T-helper 1 cell treated with Interleukin-12 subunit alpha and Interleukin-12 subunit beta and Interleukin-4 antibody, amounts not matched to agents 30 μg/mL and 1 μg/mL, for 36 hours (primary cell): ENCODE measurements at regions not wholly inside any gene's neighbourhood (a gene's known extent, or its start where the extent isn't known, plus 50 kb on each side); places are given as distances from the start of the nearest gene placed in this dataset.
"Not testable (repeated sequence)": the region's sequence is repeated elsewhere in the genome, so short reads cannot be mapped to it uniquely, and the experiment has no call there.

Experiments used
- H3K27ac Mint-ChIP-seq: one replicate; pipeline ENCODE4 v1.8.0; 2021; ENCODE audit warnings: mild to moderate bottlenecking, mixed read lengths
- H3K27me3 Mint-ChIP-seq: one replicate; pipeline ENCODE4 v1.8.0; 2021; ENCODE audit warnings: low read depth, mixed read lengths
- H3K36me3 Mint-ChIP-seq: one replicate; pipeline ENCODE4 v1.8.0; 2021; ENCODE audit warnings: low read depth, mixed read lengths
- H3K4me1 Mint-ChIP-seq: one replicate; pipeline ENCODE4 v1.8.0; 2021; ENCODE audit warnings: low read depth, mixed read lengths
- H3K4me3 Mint-ChIP-seq: one replicate; pipeline ENCODE4 v1.8.0; 2021; ENCODE audit warnings: mild to moderate bottlenecking, moderate library complexity, mixed read lengths
- H3K9me3 Mint-ChIP-seq: one replicate; pipeline ENCODE4 v1.8.0; 2021; ENCODE audit warnings: mixed read lengths

GRCh38 chr17:15849054-15849453, 95.9 kb upstream of the ADORA2B start:
- H3K27me3 Mint-ChIP-seq, H3K9me3 Mint-ChIP-seq, H3K4me3 Mint-ChIP-seq, H3K4me1 Mint-ChIP-seq, H3K36me3 Mint-ChIP-seq, H3K27ac Mint-ChIP-seq: not testable (repeated sequence)

GRCh38 chr17:15850071-15850470, 94.9 kb upstream of the ADORA2B start:
- H3K27me3 Mint-ChIP-seq, H3K36me3 Mint-ChIP-seq, H3K9me3 Mint-ChIP-seq, H3K27ac Mint-ChIP-seq, H3K4me1 Mint-ChIP-seq, H3K4me3 Mint-ChIP-seq: not testable (repeated sequence)

- H3K36me3 Mint-ChIP-seq, H3K4me1 Mint-ChIP-seq, H3K9me3 Mint-ChIP-seq, H3K27ac Mint-ChIP-seq, H3K4me3 Mint-ChIP-seq, H3K27me3 Mint-ChIP-seq: not testable (repeated sequence)
These were observed 94.2 kb upstream of the ADORA2B start for GRCh38 chr17:15850687-15851086.

- not testable (repeated sequence) for H3K27ac Mint-ChIP-seq, H3K4me1 Mint-ChIP-seq, H3K36me3 Mint-ChIP-seq, H3K27me3 Mint-ChIP-seq, H3K4me3 Mint-ChIP-seq, H3K9me3 Mint-ChIP-seq
These were observed 92.1 kb upstream of the ADORA2B start for GRCh38 chr17:15852863-15853262.

- not testable (repeated sequence) for H3K27me3 Mint-ChIP-seq, H3K36me3 Mint-ChIP-seq, H3K4me1 Mint-ChIP-seq
These were observed 88.7 kb upstream of the ADORA2B start for GRCh38 chr17:15856191-15856590.

GRCh38 chr17:15856745-15857144, 88.2 kb upstream of the ADORA2B start:
- H3K27me3 Mint-ChIP-seq, H3K4me1 Mint-ChIP-seq, H3K9me3 Mint-ChIP-seq, H3K4me3 Mint-ChIP-seq, H3K36me3 Mint-ChIP-seq, H3K27ac Mint-ChIP-seq: not testable (repeated sequence)

More at GRCh38 chr17:15856191-15856590, 88.7 kb upstream of the ADORA2B start:
- not testable (repeated sequence) for H3K4me3 Mint-ChIP-seq, H3K27ac Mint-ChIP-seq, H3K9me3 Mint-ChIP-seq

GRCh38 chr17:15858082-15858481, 86.8 kb upstream of the ADORA2B start:
- peaks cover 10% of the 10 kb centered on the region for H3K9me3 Mint-ChIP-seq
- not testable (repeated sequence) for H3K4me3 Mint-ChIP-seq, H3K4me1 Mint-ChIP-seq, H3K36me3 Mint-ChIP-seq, H3K27ac Mint-ChIP-seq, H3K27me3 Mint-ChIP-seq

GRCh38 chr17:15860774-15861173, 84.2 kb upstream of the ADORA2B start:
- H3K27me3 Mint-ChIP-seq, H3K27ac Mint-ChIP-seq, H3K4me1 Mint-ChIP-seq, H3K36me3 Mint-ChIP-seq, H3K4me3 Mint-ChIP-seq: not testable (repeated sequence)
- peaks cover 10% of the 10 kb centered on the region for H3K9me3 Mint-ChIP-seq

GRCh38 chr17:15864061-15864460, 80.9 kb upstream of the ADORA2B start:
- H3K4me3 Mint-ChIP-seq, H3K27ac Mint-ChIP-seq, H3K36me3 Mint-ChIP-seq, H3K4me1 Mint-ChIP-seq, H3K27me3 Mint-ChIP-seq: not testable (repeated sequence)
- peaks cover 10% of the 10 kb centered on the region for H3K9me3 Mint-ChIP-seq

GRCh38 chr17:15864472-15864871, 80.5 kb upstream of the ADORA2B start:
- not testable (repeated sequence) for H3K27ac Mint-ChIP-seq, H3K27me3 Mint-ChIP-seq, H3K36me3 Mint-ChIP-seq, H3K4me3 Mint-ChIP-seq, H3K4me1 Mint-ChIP-seq
- peaks cover 10% of the 10 kb centered on the region for H3K9me3 Mint-ChIP-seq

- H3K9me3 Mint-ChIP-seq, H3K27ac Mint-ChIP-seq, H3K27me3 Mint-ChIP-seq, H3K36me3 Mint-ChIP-seq, H3K4me3 Mint-ChIP-seq, H3K4me1 Mint-ChIP-seq: not testable (repeated sequence)
These were observed 78.9 kb upstream of the ADORA2B start for GRCh38 chr17:15866015-15866414.

GRCh38 chr17:15867331-15867730, 77.6 kb upstream of the ADORA2B start:
- not testable (repeated sequence) for H3K36me3 Mint-ChIP-seq, H3K4me3 Mint-ChIP-seq, H3K4me1 Mint-ChIP-seq, H3K27me3 Mint-ChIP-seq, H3K9me3 Mint-ChIP-seq, H3K27ac Mint-ChIP-seq

- H3K27ac Mint-ChIP-seq, H3K9me3 Mint-ChIP-seq, H3K4me3 Mint-ChIP-seq, H3K4me1 Mint-ChIP-seq, H3K36me3 Mint-ChIP-seq: not testable (repeated sequence)
- H3K27me3 Mint-ChIP-seq, result peaks cover 18% of the 10 kb centered on the region
These were observed 75.1 kb upstream of the ADORA2B start for GRCh38 chr17:15869868-15870267.

- not testable (repeated sequence) for H3K4me1 Mint-ChIP-seq, H3K27ac Mint-ChIP-seq, H3K36me3 Mint-ChIP-seq, H3K9me3 Mint-ChIP-seq, H3K4me3 Mint-ChIP-seq
- peaks cover 19% of the 10 kb centered on the region for H3K27me3 Mint-ChIP-seq
These were observed 72.3 kb upstream of the ADORA2B start for GRCh38 chr17:15872677-15873076.

- not testable (repeated sequence) for H3K4me3 Mint-ChIP-seq, H3K27ac Mint-ChIP-seq, H3K36me3 Mint-ChIP-seq, H3K9me3 Mint-ChIP-seq, H3K4me1 Mint-ChIP-seq
- peaks cover 15% of the 10 kb centered on the region for H3K27me3 Mint-ChIP-seq
These were observed 66.9 kb upstream of the ADORA2B start for GRCh38 chr17:15877882-15878500.

- H3K27me3 Mint-ChIP-seq, result peaks cover 3% of the 10 kb centered on the region
- H3K9me3 Mint-ChIP-seq, result no peaks in the 10 kb centered on the region
- no peaks in the 10 kb centered on the region for H3K36me3 Mint-ChIP-seq
- H3K4me1 Mint-ChIP-seq, result peaks cover 13% of the 10 kb centered on the region
- H3K27ac Mint-ChIP-seq, result no peak overlapping the region
- no peak overlapping the region for H3K4me3 Mint-ChIP-seq
These were observed 62.7 kb upstream of the ADORA2B start for GRCh38 chr17:15882058-15882720.
